T-helper 17 cell (primary cell): ENCODE measurements at regions not wholly inside any gene's neighbourhood (a gene's known extent, or its start where the extent isn't known, plus 50 kb on each side); places are given as distances from the start of the nearest gene placed in this dataset.

Experiments used
- ATAC-seq: fragments of 150-1000 bp; cut with Tn5 transposase; 2 replicates; pipeline ENCODE4 v1.10.0; 2021; ENCODE audit warnings: mild to moderate bottlenecking, moderate library complexity
- DNase-seq, 3 donors: peaks; one replicate each; pipeline versions ENCODE4 v3.0.0 to v3.0.0-alpha.2; 2020 to 2021
- H3K9me3 ChIP-seq: one replicate; pipeline ENCODE4 v1.7.0; 2013; ENCODE audit warnings: low read length, mild to moderate bottlenecking; ENCODE audit not compliant: control insufficient read depth, poor library complexity, severe bottlenecking
- H3K27ac Mint-ChIP-seq: one replicate; pipeline ENCODE4 v1.8.0; 2022; ENCODE audit warnings: mild to moderate bottlenecking, moderate library complexity, mixed read lengths
- H3K27me3 Mint-ChIP-seq: one replicate; pipeline ENCODE4 v1.8.0; 2022; ENCODE audit warnings: mixed read lengths
- H3K36me3 Mint-ChIP-seq: one replicate; pipeline ENCODE4 v1.8.0; 2022; ENCODE audit warnings: low read depth, mixed read lengths
- H3K4me1 Mint-ChIP-seq: one replicate; pipeline ENCODE4 v1.8.0; 2022; ENCODE audit warnings: mild to moderate bottlenecking, mixed read lengths
- H3K4me3 Mint-ChIP-seq: one replicate; pipeline ENCODE4 v1.8.0; 2022; ENCODE audit warnings: mild to moderate bottlenecking, moderate library complexity, mixed read lengths

DNA sequence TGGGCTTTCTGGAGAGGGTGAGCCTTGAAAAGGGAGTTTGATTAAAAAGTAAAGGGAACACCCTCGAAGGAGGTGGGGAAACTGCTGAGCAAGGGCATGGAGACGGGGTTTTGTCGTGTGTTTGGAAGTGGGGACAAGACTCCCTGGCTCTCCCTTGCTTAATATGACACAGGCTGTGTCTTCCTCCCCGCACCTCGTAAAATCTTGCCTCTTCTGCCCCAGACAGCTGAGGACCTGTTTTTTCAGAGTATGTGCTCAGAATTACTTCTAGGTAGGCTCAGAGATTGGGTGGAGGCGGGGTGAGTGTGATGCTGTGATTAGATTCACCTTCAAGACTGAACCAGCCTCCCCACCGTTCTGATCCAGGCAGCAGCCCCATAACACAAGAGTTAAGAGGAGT, 244.4 kb upstream of the TLE3 start:
- DNase-seq: no peak
- Mint-ChIP-seq H3K27ac (no peak overlapping the region), H3K4me3 (no peak overlapping the region), H3K4me1 (no peaks in the 10 kb centered on the region), H3K27me3 (no peaks in the 10 kb centered on the region), H3K36me3 (no peaks in the 10 kb centered on the region)
- ATAC-seq: no peak
- H3K9me3 ChIP-seq: no peaks in the 10 kb centered on the region

DNA sequence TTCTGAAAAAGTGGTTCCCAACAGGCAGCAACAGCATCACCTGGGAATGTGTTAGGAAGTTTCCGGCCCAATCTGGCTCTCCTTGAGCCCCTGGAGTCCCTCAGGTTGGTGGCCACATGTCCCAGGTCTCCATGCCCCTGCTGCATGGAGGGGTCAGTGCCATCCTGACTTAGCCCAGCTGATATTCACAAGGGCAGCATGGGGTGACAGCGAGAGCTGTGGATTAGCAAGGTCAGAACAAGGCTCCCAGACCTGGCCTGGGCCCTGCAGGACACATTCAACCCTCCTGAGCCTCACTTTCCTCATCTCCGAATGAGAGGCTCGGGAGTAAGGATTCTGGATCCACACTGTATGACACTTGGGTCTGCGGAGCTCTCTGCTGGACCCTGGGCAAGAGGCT, 243.8 kb upstream of the TLE3 start:
- Mint-ChIP-seq H3K36me3 (no peaks in the 10 kb centered on the region), H3K4me3 (no peak overlapping the region), H3K27me3 (no peaks in the 10 kb centered on the region), H3K4me1 (no peaks in the 10 kb centered on the region), H3K27ac (no peak overlapping the region)
- DNase-seq (no peak), ATAC-seq (no peak)
- no peaks in the 10 kb centered on the region for H3K9me3 ChIP-seq

GRCh38 chr15:70340494-70340870, 242.8 kb upstream of the TLE3 start:
- no peaks in the 10 kb centered on the region for H3K9me3 ChIP-seq
- no peak for DNase-seq
- H3K27ac Mint-ChIP-seq: no peak overlapping the region
- H3K4me3 Mint-ChIP-seq: no peak overlapping the region
- ATAC-seq: no peak
- no peaks in the 10 kb centered on the region for H3K27me3 Mint-ChIP-seq
- H3K36me3 Mint-ChIP-seq: no peaks in the 10 kb centered on the region
- no peaks in the 10 kb centered on the region for H3K4me1 Mint-ChIP-seq

GRCh38 chr15:70339571-70340493, 242.1 kb upstream of the TLE3 start:
- DNase-seq (no peak), ATAC-seq (no peak)
- Mint-ChIP-seq H3K36me3 (no peaks in the 10 kb centered on the region), H3K4me3 (no peak overlapping the region), H3K27me3 (no peaks in the 10 kb centered on the region), H3K27ac (no peak overlapping the region), H3K4me1 (no peaks in the 10 kb centered on the region)
- no peaks in the 10 kb centered on the region for H3K9me3 ChIP-seq

- H3K4me3 Mint-ChIP-seq: no peak overlapping the region
- H3K4me1 Mint-ChIP-seq: no peaks in the 10 kb centered on the region
- H3K36me3 Mint-ChIP-seq: no peaks in the 10 kb centered on the region
- H3K9me3 ChIP-seq: no peaks in the 10 kb centered on the region
- H3K27ac Mint-ChIP-seq: no peak overlapping the region
- H3K27me3 Mint-ChIP-seq: no peaks in the 10 kb centered on the region
- DNase-seq: no peak
- no peak for ATAC-seq
These were observed 239.8 kb upstream of the TLE3 start for GRCh38 chr15:70337277-70338186.

GRCh38 chr15:70336425-70337009, 238.8 kb upstream of the TLE3 start:
- no peaks in the 10 kb centered on the region for H3K27me3 Mint-ChIP-seq
- ATAC-seq: no peak
- no peaks in the 10 kb centered on the region for H3K4me1 Mint-ChIP-seq
- DNase-seq: no peak
- H3K9me3 ChIP-seq: no peaks in the 10 kb centered on the region
- no peaks in the 10 kb centered on the region for H3K36me3 Mint-ChIP-seq
- no peak overlapping the region for H3K27ac Mint-ChIP-seq
- H3K4me3 Mint-ChIP-seq: no peak overlapping the region

- Mint-ChIP-seq H3K4me1 (no peaks in the 10 kb centered on the region), H3K4me3 (no peak overlapping the region), H3K27me3 (no peaks in the 10 kb centered on the region), H3K27ac (no peak overlapping the region), H3K36me3 (peaks cover 2% of the 10 kb centered on the region)
- DNase-seq (no peak), ATAC-seq (no peak)
- H3K9me3 ChIP-seq: no peaks in the 10 kb centered on the region
These were observed 236.6 kb upstream of the TLE3 start for GRCh38 chr15:70334286-70334685.

DNA sequence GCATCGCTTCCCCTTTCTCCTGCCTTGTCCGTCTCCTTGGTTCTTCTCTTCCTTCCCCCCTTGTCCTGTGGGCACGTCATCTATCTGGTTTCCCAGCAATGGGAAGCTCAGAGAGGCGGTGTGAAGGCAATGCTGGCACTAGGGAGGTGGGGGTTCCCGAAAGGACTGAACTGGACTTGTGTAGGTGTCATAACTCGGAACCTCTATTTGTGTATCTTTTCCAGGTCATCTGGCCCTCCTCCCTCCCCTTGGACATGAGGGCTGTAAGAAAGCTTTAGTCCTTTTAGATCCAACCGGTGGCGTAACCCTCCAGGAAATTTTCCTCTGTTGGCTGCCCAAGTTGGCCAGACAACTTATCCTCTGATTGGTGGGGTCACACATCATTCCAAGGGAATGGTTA, 231.5 kb upstream of the TLE3 start:
- Mint-ChIP-seq H3K4me1 (peaks cover 13% of the 10 kb centered on the region), H3K27me3 (no peaks in the 10 kb centered on the region), H3K4me3 (no peak overlapping the region), H3K36me3 (peaks cover 2% of the 10 kb centered on the region), H3K27ac (no peak overlapping the region)
- no peaks in the 10 kb centered on the region for H3K9me3 ChIP-seq
- ATAC-seq (no peak), DNase-seq (no peak)

DNA sequence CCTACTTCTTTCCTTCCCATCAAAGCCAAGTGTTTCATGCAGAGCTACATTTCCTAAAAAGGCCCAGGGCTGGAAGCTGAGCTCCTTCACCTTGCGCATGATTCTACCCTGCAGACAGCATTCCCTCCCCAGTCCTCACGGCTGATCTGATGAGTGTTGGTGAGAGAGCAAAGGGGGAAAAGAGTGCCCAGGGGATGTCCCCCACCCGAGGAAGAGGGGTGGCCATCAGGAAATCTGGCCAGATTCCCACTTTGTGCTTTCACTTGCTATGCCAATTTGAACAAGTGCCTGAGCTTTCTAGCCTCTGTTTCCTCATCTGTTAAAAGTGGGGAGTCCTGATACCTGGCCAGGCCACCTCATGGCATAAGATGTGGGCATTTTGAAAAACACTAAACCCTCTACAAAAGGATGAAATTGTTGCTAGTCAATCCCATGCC, 231.0 kb upstream of the TLE3 start:
- H3K4me3 Mint-ChIP-seq: peak overlapping the region; percentile 19
- no peaks in the 10 kb centered on the region for H3K9me3 ChIP-seq
- no peak overlapping the region for H3K27ac Mint-ChIP-seq
- no peak for DNase-seq
- H3K4me1 Mint-ChIP-seq: peaks cover 13% of the 10 kb centered on the region
- ATAC-seq: no peak
- no peaks in the 10 kb centered on the region for H3K27me3 Mint-ChIP-seq
- peaks cover 2% of the 10 kb centered on the region for H3K36me3 Mint-ChIP-seq

GRCh38 chr15:70327856-70328678, 230.3 kb upstream of the TLE3 start:
- Mint-ChIP-seq H3K36me3 (peaks cover 2% of the 10 kb centered on the region), H3K4me3 (peak overlapping the region; percentile 19), H3K27ac (peak overlapping the region; percentile 19), H3K27me3 (no peaks in the 10 kb centered on the region), H3K4me1 (peaks cover 13% of the 10 kb centered on the region)
- DNase-seq (no peak), ATAC-seq (peak; percentile 42)
- no peaks in the 10 kb centered on the region for H3K9me3 ChIP-seq

GRCh38 chr15:70327328-70327855, 229.7 kb upstream of the TLE3 start:
- H3K27ac Mint-ChIP-seq: peak overlapping the region; percentile 19
- H3K4me3 Mint-ChIP-seq: no peak overlapping the region
- H3K4me1 Mint-ChIP-seq: peaks cover 13% of the 10 kb centered on the region
- peaks cover 2% of the 10 kb centered on the region for H3K36me3 Mint-ChIP-seq
- H3K9me3 ChIP-seq: no peaks in the 10 kb centered on the region
- no peak for ATAC-seq
- no peak for DNase-seq
- H3K27me3 Mint-ChIP-seq: no peaks in the 10 kb centered on the region
